HTR-8/SVneo (cell line): ENCODE measurements at regions not wholly inside any gene's neighbourhood (a gene's known extent, or its start where the extent isn't known, plus 50 kb on each side); places are given as distances from the start of the nearest gene placed in this dataset.
"Not testable (repeated sequence)": the region's sequence is repeated elsewhere in the genome, so short reads cannot be mapped to it uniquely, and the experiment has no call there.

Experiments used
- DNase-seq: peaks from one replicate; pipeline ENCODE4 v3.0.0; 2011; ENCODE audit warnings: low spot score, mixed read lengths; ENCODE audit not compliant: insufficient read length
- FAIRE-seq: peaks from 2 replicates; lab custom pipeline; 2011; peaks lifted over from hg19 to GRCh38; lab: Jason Lieb, UNC

GRCh38 chr13:81116461-81117282, 775.7 kb upstream of the SPRY2 start:
- FAIRE-seq = no peak
- DNase-seq = no peak

- DNase-seq = no peak
- no peak for FAIRE-seq
Measured at GRCh38 chr13:81109026-81109425, 768.1 kb upstream of the SPRY2 start.

GRCh38 chr13:81106348-81106747, 765.4 kb upstream of the SPRY2 start:
- no peak for DNase-seq
- no peak for FAIRE-seq

- FAIRE-seq = no peak
- DNase-seq = no peak
Measured at GRCh38 chr13:81104035-81104715, 763.2 kb upstream of the SPRY2 start.

GRCh38 chr13:81102066-81102465, 761.1 kb upstream of the SPRY2 start:
- FAIRE-seq, DNase-seq: not testable (repeated sequence)

GRCh38 chr13:81089371-81090157, 748.6 kb upstream of the SPRY2 start:
- DNase-seq = no peak
- FAIRE-seq = no peak

GRCh38 chr13:81080911-81081454, 740.1 kb upstream of the SPRY2 start:
- no peak for DNase-seq
- FAIRE-seq = no peak

GRCh38 chr13:81078048-81078447, 737.1 kb upstream of the SPRY2 start:
- no peak for FAIRE-seq
- no peak for DNase-seq

- DNase-seq, FAIRE-seq: not testable (repeated sequence)
Measured at GRCh38 chr13:81069822-81070221, 728.9 kb upstream of the SPRY2 start.

- no peak for FAIRE-seq
Measured at GRCh38 chr13:81058916-81059290, 718.0 kb upstream of the SPRY2 start.

GRCh38 chr13:81058211-81058915, 717.4 kb upstream of the SPRY2 start:
- no peak for DNase-seq
- FAIRE-seq = no peak

More at GRCh38 chr13:81058916-81059290, 718.0 kb upstream of the SPRY2 start:
- no peak for DNase-seq

- FAIRE-seq (no peak), DNase-seq (no peak)
Measured at GRCh38 chr13:81051873-81052272, 710.9 kb upstream of the SPRY2 start.

GRCh38 chr13:81048026-81048461, 707.1 kb upstream of the SPRY2 start:
- no peak for FAIRE-seq

GRCh38 chr13:81041761-81042160, 700.8 kb upstream of the SPRY2 start:
- DNase-seq (no peak), FAIRE-seq (no peak)

More at GRCh38 chr13:81048026-81048461, 707.1 kb upstream of the SPRY2 start:
- DNase-seq = no peak

- FAIRE-seq (no peak), DNase-seq (no peak)
Measured at GRCh38 chr13:81031996-81032395, 691.1 kb upstream of the SPRY2 start.

GRCh38 chr13:81025091-81025490, 684.2 kb upstream of the SPRY2 start:
- DNase-seq (no peak), FAIRE-seq (no peak)

GRCh38 chr13:81021284-81021840, 680.4 kb upstream of the SPRY2 start:
- DNase-seq = no peak
- no peak for FAIRE-seq

GRCh38 chr13:81020010-81020409, 679.1 kb upstream of the SPRY2 start:
- FAIRE-seq = no peak

GRCh38 chr13:81018936-81019335, 678.0 kb upstream of the SPRY2 start:
- DNase-seq (no peak), FAIRE-seq (no peak)

More at GRCh38 chr13:81020010-81020409, 679.1 kb upstream of the SPRY2 start:
- no peak for DNase-seq
